ENCODE measurements at regions not wholly inside any gene's neighbourhood (a gene's known extent, or its start where the extent isn't known, plus 50 kb on each side); places are given as distances from the start of the nearest gene placed in this dataset.

DNA sequence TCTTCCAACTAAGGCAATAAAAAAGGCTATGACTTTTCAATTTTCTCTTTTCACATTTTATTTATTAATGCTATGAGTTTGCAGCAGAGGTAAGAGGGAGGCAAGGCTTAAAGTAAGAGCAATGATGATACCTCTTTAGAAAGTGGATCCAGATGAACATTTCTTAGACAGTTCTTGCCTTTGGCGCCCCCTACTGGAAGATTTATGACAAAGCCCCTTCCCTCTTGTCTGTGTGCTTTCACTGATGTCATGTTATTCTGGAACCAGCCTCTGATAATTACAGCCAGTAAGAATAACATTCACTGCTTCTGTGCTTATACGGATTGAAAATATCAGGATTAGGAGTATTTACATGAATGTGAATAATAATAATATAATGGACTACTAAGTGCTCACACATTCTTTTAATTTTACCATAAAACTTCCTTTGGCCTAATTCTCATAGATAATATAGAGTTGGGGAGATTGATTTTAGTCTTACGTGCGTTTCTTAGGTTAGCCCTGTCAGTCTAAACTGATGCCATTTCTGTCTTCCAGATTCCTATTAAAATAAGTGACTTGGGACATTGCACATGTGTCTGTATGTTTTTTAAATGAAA lies 1929.9 kb upstream of the SEL1L start:
- TF ChIP-seq, protein P1, sequence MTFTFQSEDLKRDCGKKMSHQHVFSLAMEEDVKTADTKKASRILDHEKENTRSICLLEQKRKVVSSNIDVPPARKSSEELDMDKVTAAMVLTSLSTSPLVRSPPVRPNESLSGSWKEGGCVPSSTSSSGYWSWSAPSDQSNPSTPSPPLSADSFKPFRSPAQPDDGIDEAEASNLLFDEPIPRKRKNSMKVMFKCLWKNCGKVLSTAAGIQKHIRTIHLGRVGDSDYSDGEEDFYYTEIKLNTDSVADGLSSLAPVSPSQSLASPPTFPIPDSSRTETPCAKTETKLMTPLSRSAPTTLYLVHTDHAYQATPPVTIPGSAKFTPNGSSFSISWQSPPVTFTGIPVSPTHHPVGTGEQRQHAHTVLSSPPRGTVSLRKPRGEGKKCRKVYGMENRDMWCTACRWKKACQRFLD (tag by site-specific recombination; IDR thresholded peaks at IDR 0.05) = no peak
- TF ChIP-seq, protein P2, sequence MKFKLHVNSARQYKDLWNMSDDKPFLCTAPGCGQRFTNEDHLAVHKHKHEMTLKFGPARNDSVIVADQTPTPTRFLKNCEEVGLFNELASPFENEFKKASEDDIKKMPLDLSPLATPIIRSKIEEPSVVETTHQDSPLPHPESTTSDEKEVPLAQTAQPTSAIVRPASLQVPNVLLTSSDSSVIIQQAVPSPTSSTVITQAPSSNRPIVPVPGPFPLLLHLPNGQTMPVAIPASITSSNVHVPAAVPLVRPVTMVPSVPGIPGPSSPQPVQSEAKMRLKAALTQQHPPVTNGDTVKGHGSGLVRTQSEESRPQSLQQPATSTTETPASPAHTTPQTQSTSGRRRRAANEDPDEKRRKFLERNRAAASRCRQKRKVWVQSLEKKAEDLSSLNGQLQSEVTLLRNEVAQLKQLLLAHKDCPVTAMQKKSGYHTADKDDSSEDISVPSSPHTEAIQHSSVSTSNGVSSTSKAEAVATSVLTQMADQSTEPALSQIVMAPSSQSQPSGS (tag by site-specific recombination; IDR thresholded peaks at IDR 0.05; ENCODE audit: low read depth) = 0 out of 2 replicates have a peak, but pooled peaks have one; percentile 4
- TF ChIP-seq, protein P3, sequence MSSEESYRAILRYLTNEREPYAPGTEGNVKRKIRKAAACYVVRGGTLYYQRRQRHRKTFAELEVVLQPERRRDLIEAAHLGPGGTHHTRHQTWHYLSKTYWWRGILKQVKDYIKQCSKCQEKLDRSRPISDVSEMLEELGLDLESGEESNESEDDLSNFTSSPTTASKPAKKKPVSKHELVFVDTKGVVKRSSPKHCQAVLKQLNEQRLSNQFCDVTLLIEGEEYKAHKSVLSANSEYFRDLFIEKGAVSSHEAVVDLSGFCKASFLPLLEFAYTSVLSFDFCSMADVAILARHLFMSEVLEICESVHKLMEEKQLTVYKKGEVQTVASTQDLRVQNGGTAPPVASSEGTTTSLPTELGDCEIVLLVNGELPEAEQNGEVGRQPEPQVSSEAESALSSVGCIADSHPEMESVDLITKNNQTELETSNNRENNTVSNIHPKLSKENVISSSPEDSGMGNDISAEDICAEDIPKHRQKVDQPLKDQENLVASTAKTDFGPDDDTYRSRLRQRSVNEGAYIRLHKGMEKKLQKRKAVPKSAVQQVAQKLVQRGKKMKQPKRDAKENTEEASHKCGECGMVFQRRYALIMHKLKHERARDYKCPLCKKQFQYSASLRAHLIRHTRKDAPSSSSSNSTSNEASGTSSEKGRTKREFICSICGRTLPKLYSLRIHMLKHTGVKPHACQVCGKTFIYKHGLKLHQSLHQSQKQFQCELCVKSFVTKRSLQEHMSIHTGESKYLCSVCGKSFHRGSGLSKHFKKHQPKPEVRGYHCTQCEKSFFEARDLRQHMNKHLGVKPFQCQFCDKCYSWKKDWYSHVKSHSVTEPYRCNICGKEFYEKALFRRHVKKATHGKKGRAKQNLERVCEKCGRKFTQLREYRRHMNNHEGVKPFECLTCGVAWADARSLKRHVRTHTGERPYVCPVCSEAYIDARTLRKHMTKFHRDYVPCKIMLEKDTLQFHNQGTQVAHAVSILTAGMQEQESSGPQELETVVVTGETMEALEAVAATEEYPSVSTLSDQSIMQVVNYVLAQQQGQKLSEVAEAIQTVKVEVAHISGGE (tag by site-specific recombination; conservative IDR thresholded peaks at IDR 0.05; ENCODE audit: low read depth) = no peak
- TF ChIP-seq ZNF654 (tag by site-specific recombination; IDR thresholded peaks at IDR 0.05; ENCODE audit: low read depth) = peak; percentile 35
- no peak for TF ChIP-seq ZSCAN16 (tag by site-specific recombination; IDR thresholded peaks at IDR 0.05)
- no peak for TF ChIP-seq ZBTB8A (tag by site-specific recombination; IDR thresholded peaks at IDR 0.05)
- Histone ChIP-seq H3K4me3 (ENCODE audit: low read depth, low read length) (no peak overlapping the region), H3K36me3 (ENCODE audit: control insufficient read depth in 2 of 2, insufficient read depth in 1 of 2, low read length in 2 of 2) (no peaks in the 10 kb centered on the region), H3K27ac (ENCODE audit: extremely low read depth, low read depth, low read length) (no peak overlapping the region), H3K9me3 (ENCODE audit: control insufficient read depth, insufficient read depth, low read depth, low read length) (no peaks in the 10 kb centered on the region), H3K4me1 (ENCODE audit: control insufficient read depth, insufficient read depth, low read length) (no peaks in the 10 kb centered on the region)
- POLR2A ChIA-PET = no interaction called here
- CTCF ChIA-PET = interaction anchor here (0.7 to 3.3 kb wide), 6 partner anchors 8 to 163 kb away, joined by 3 to 11 read pairs (median 6); no protein-coding TSS in a partner anchor

DNA sequence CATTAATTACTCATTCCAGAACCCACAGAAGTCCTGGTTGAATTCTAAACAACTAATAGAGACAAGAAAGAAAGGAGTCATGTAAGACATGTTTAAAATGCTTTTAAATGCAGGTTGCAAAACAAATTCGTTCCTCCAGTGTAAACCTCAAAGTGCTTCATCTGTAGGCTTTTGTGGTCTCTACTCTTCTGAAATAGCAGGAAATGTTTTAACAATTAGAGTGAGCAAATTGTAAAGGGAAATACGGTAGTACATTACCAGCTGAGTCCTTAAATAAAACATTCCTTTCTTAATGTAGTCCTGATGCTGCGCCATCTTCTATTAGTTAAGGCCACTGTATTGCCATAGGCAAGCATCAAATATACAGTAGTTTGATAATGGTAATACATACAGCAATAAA lies 1934.2 kb upstream of the SEL1L start:
- Histone ChIP-seq H3K4me3 (ENCODE audit: low read depth, low read length) (no peak overlapping the region), H3K9me3 (ENCODE audit: control insufficient read depth, insufficient read depth, low read depth, low read length) (no peaks in the 10 kb centered on the region), H3K27ac (ENCODE audit: extremely low read depth, low read depth, low read length) (no peak overlapping the region), H3K4me1 (ENCODE audit: control insufficient read depth, insufficient read depth, low read length) (no peaks in the 10 kb centered on the region), H3K36me3 (ENCODE audit: control insufficient read depth in 2 of 2, insufficient read depth in 1 of 2, low read length in 2 of 2) (no peaks in the 10 kb centered on the region)
- ChIA-PET CTCF (interaction anchor here (1.0 kb wide), 1 partner anchor 167 kb away, joined by 4 read pairs; no protein-coding TSS in a partner anchor), POLR2A (no interaction called here)
- no peak for TF ChIP-seq HOXA7 (CRISPR knock-in tag; IDR thresholded peaks at IDR 0.05; ENCODE audit: borderline replicate concordance)
- no peak for TF ChIP-seq ZNF555 (tag by site-specific recombination; conservative IDR thresholded peaks at IDR 0.05)

DNA sequence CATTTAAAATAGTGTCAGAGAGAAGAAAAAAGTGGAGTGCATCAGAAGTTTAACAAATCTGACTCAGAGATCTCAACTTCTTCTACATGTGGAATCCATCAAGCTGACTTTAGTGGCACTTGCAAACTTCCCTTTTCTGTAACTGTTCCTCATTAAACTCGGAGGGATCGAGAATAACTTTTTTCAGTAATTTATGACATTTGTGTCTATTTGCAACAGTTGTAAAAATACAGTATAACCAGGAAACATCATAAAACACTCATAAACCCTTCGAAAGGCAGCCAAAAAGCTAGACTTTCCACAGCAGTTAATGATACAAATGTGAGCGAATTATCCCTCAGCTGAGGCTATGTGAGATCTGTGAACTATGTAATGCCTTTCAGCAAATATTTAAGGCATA lies 1936.8 kb upstream of the SEL1L start:
- H3K4me3 ChIP-seq (ENCODE audit: low read depth, low read length) = no peak overlapping the region
- H3K9me3 ChIP-seq (ENCODE audit: control insufficient read depth, insufficient read depth, low read depth, low read length) = no peaks in the 10 kb centered on the region
- no peaks in the 10 kb centered on the region for H3K4me1 ChIP-seq (ENCODE audit: control insufficient read depth, insufficient read depth, low read length)
- H3K27ac ChIP-seq (ENCODE audit: extremely low read depth, low read depth, low read length) = no peak overlapping the region
- no peaks in the 10 kb centered on the region for H3K36me3 ChIP-seq (ENCODE audit: control insufficient read depth in 2 of 2, insufficient read depth in 1 of 2, low read length in 2 of 2)
- CTCF ChIA-PET = no interaction called here
- POLR2A ChIA-PET = no interaction called here
- TF ChIP-seq IKZF3 (tag by site-specific recombination; IDR thresholded peaks at IDR 0.05) (no peak), KLF1 (tag by site-specific recombination; IDR thresholded peaks at IDR 0.05) (no peak), ZNF133 (tag by site-specific recombination; IDR thresholded peaks at IDR 0.05) (no peak), ZNF311 (tag by site-specific recombination; IDR thresholded peaks at IDR 0.05; ENCODE audit: borderline replicate concordance) (no peak), ZNF391 (tag by site-specific recombination; IDR thresholded peaks at IDR 0.05; ENCODE audit: borderline replicate concordance, low read depth) (no peak), PRDM1 (tag by site-specific recombination; IDR thresholded peaks at IDR 0.05) (no peak), HOXD13 (CRISPR knock-in tag; IDR thresholded peaks at IDR 0.05; ENCODE audit: borderline replicate concordance) (no peak), ZNF660 (tag by site-specific recombination; IDR thresholded peaks at IDR 0.05) (no peak), SETDB1 (IDR thresholded peaks at IDR 0.05; ENCODE audit: insufficient read length, low read length) (no peak), ZNF529 (tag by site-specific recombination; IDR thresholded peaks at IDR 0.05; ENCODE audit: insufficient replicate concordance) (no peak)
- TF ChIP-seq, protein P4, sequence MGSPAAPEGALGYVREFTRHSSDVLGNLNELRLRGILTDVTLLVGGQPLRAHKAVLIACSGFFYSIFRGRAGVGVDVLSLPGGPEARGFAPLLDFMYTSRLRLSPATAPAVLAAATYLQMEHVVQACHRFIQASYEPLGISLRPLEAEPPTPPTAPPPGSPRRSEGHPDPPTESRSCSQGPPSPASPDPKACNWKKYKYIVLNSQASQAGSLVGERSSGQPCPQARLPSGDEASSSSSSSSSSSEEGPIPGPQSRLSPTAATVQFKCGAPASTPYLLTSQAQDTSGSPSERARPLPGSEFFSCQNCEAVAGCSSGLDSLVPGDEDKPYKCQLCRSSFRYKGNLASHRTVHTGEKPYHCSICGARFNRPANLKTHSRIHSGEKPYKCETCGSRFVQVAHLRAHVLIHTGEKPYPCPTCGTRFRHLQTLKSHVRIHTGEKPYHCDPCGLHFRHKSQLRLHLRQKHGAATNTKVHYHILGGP (tag by site-specific recombination; IDR thresholded peaks at IDR 0.05) = no peak
- TF ChIP-seq, protein P5, sequence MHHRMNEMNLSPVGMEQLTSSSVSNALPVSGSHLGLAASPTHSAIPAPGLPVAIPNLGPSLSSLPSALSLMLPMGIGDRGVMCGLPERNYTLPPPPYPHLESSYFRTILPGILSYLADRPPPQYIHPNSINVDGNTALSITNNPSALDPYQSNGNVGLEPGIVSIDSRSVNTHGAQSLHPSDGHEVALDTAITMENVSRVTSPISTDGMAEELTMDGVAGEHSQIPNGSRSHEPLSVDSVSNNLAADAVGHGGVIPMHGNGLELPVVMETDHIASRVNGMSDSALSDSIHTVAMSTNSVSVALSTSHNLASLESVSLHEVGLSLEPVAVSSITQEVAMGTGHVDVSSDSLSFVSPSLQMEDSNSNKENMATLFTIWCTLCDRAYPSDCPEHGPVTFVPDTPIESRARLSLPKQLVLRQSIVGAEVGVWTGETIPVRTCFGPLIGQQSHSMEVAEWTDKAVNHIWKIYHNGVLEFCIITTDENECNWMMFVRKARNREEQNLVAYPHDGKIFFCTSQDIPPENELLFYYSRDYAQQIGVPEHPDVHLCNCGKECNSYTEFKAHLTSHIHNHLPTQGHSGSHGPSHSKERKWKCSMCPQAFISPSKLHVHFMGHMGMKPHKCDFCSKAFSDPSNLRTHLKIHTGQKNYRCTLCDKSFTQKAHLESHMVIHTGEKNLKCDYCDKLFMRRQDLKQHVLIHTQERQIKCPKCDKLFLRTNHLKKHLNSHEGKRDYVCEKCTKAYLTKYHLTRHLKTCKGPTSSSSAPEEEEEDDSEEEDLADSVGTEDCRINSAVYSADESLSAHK (tag by site-specific recombination; IDR thresholded peaks at IDR 0.05) = no peak
